Transverse colon (tissue), 4 donors: ENCODE measurements at regions not wholly inside any gene's neighbourhood (a gene's known extent, or its start where the extent isn't known, plus 50 kb on each side); places are given as distances from the start of the nearest gene placed in this dataset.

Experiments used
- CTCF ChIP-seq, 5 experiments: fragments of 200-600 bp in 3 of 5; fragments of 450-650 bp in 2 of 5; sonication (generic) in 3 of 5; IDR thresholded peaks; 1 replicate in 2 of 5; 2 replicates in 3 of 5; pipeline ENCODE4 v1.5.1; 2016 to 2017; ENCODE audit warnings: antibody characterized with exemption in 5 of 5, inconsistent platforms in 3 of 5, mild to moderate bottlenecking in 2 of 5, moderate library complexity in 1 of 5
- EP300 ChIP-seq: sonication (generic); formaldehyde crosslinking; IDR thresholded peaks from one replicate; pipeline ENCODE4 v1.6.1; 2017; ENCODE audit warnings: antibody characterized with exemption, low read depth
- POLR2A ChIP-seq: fragments of 450-650 bp; IDR thresholded peaks from one replicate; pipeline ENCODE4 v1.6.1; 2016; ENCODE audit warnings: antibody characterized with exemption, mild to moderate bottlenecking, moderate library complexity
- POLR2AphosphoS5 ChIP-seq, 3 donors: sonication (generic); formaldehyde crosslinking; IDR thresholded peaks; one replicate each; pipeline ENCODE4 v1.6.1; 2016; ENCODE audit warnings: antibody characterized with exemption in 3 of 3

DNA sequence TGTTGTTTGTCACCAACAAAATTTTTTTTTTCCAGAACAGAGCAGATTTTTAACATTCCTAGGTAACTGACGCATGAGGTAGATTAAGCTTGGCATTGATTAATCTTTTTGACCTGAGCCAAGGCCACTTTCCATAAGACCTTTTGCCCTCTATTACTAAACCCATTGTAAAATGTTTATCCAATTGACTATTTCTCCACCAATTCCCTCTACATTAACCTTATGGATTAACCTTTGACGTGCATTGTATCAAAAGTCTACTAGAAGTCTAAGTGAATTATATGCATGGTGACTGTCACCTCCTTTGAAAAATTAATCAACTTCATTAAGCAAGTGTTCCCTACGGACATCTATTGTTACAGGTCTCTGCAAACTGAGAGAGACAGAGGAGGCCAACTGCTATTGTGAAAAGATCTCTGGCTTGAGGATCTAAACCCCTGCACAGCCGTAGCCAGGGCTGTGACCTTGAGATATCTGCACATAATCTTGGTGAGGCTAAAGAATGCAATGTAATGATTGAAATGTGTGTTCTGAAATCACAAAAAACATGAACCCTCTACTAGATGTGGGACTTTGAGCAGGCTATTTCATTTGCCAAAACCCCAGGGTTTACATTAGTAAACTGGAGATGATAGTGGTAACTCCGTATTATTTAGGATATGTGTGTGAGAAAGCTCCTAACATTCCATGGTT lies 632.2 kb downstream of the TLR4 start:
- no peak for TF ChIP-seq POLR2AphosphoS5 (IDR thresholded peaks at IDR 0.05)
- no peak for TF ChIP-seq CTCF (IDR thresholded peaks at IDR 0.05)
- TF ChIP-seq EP300 = no peak
- no peak for TF ChIP-seq POLR2A
